ENCODE measurements at regions not wholly inside any gene's neighbourhood (a gene's known extent, or its start where the extent isn't known, plus 50 kb on each side); places are given as distances from the start of the nearest gene placed in this dataset.

- peak in 3 of 7 donors; percentile 17 to 32 (median 19) for DNase-seq
- intact Hi-C loops (cut with DNase I) = no loop called here
- TF ChIP-seq CTCF (IDR thresholded peaks at IDR 0.05) (no peak), POLR2A (IDR thresholded peaks at IDR 0.05) (no peak)
- Histone ChIP-seq H3K4me1 (replicated peaks in 1 of 2) (peaks cover 3 to 7% of the 10 kb centered on the region in 2 donors), H3K9me3 (replicated peaks in 1 of 3) (no peaks in the 10 kb centered on the region), H3K27me3 (no peaks in the 10 kb centered on the region), H3K27ac (no peak overlapping the region), H3K36me3 (replicated peaks in 1 of 2) (no peaks in the 10 kb centered on the region), H3K4me3 (no peak overlapping the region)
- WGBS, 4 donors = 71 to 80% (median 76%) methylated on average over 2 of the region's 2 CpGs
Observed at GRCh38 chr14:66037361-66037760, 448.8 kb upstream of the CCDC196 start.

GRCh38 chr14:66038212-66038611 is 448.0 kb upstream of the CCDC196 start:
- intact Hi-C loops (cut with DNase I) = no loop called here
- no peaks in the 10 kb centered on the region for H3K36me3 ChIP-seq (replicated peaks in 1 of 2)
- no peak for DNase-seq
- peaks cover 3 to 7% of the 10 kb centered on the region in 2 donors for H3K4me1 ChIP-seq (replicated peaks in 1 of 2)
- no peak overlapping the region for H3K4me3 ChIP-seq
- H3K9me3 ChIP-seq (replicated peaks in 1 of 3) = no peaks in the 10 kb centered on the region
- H3K27me3 ChIP-seq = no peaks in the 10 kb centered on the region
- H3K27ac ChIP-seq = peak overlapping the region in 1 of 5 donors; percentile 7
- TF ChIP-seq POLR2A (IDR thresholded peaks at IDR 0.05) (no peak), CTCF (IDR thresholded peaks at IDR 0.05) (no peak)
- WGBS, 4 donors = 37 to 54% (median 42%) methylated on average over 3 of the region's 3 CpGs

- Histone ChIP-seq H3K4me3 (no peak overlapping the region), H3K9me3 (replicated peaks in 1 of 3) (no peaks in the 10 kb centered on the region), H3K27me3 (no peaks in the 10 kb centered on the region), H3K36me3 (replicated peaks in 1 of 2) (no peaks in the 10 kb centered on the region), H3K27ac (peak overlapping the region in 1 of 5 donors; percentile 7), H3K4me1 (replicated peaks in 1 of 2) (peaks cover 3 to 7% of the 10 kb centered on the region in 2 donors)
- 59 to 74% (median 69%) methylated on average over 1 of the region's 1 CpG for WGBS, 4 donors
- TF ChIP-seq POLR2A (IDR thresholded peaks at IDR 0.05) (no peak), CTCF (IDR thresholded peaks at IDR 0.05) (no peak)
- intact Hi-C loops (cut with DNase I) = no loop called here
- peak; percentile 17 to 56 (median 37) for DNase-seq
Observed at GRCh38 chr14:66038618-66039017, 447.6 kb upstream of the CCDC196 start.

GRCh38 chr14:66039495-66039894 is 446.7 kb upstream of the CCDC196 start:
- Histone ChIP-seq H3K27me3 (no peaks in the 10 kb centered on the region), H3K4me1 (replicated peaks in 1 of 2) (peaks cover 3 to 7% of the 10 kb centered on the region in 2 donors), H3K27ac (no peak overlapping the region), H3K9me3 (replicated peaks in 1 of 3) (no peaks in the 10 kb centered on the region), H3K36me3 (replicated peaks in 1 of 2) (no peaks in the 10 kb centered on the region), H3K4me3 (no peak overlapping the region)
- TF ChIP-seq CTCF (IDR thresholded peaks at IDR 0.05) (no peak), POLR2A (IDR thresholded peaks at IDR 0.05) (no peak)
- DNase-seq = no peak
- intact Hi-C loops (cut with DNase I) = no loop called here
